IMR-90 (cell line): ENCODE measurements at regions not wholly inside any gene's neighbourhood (a gene's known extent, or its start where the extent isn't known, plus 50 kb on each side); places are given as distances from the start of the nearest gene placed in this dataset.

Experiments
- CEBPB ChIP-seq: IDR thresholded peaks from 2 replicates; pipeline ENCODE4 v1.6.1; 2012; ENCODE audit warnings: low read depth, low read length, improper control_type of control experiment
- MAFK ChIP-seq: IDR thresholded peaks from 2 replicates; pipeline ENCODE4 v1.6.1; 2012; ENCODE audit warnings: low read depth, low read length, improper control_type of control experiment
- MAZ ChIP-seq: IDR thresholded peaks from 2 replicates; pipeline ENCODE4 v1.6.1; 2012; ENCODE audit warnings: low read depth, mild to moderate bottlenecking, low read length, improper control_type of control experiment, moderate library complexity, borderline replicate concordance
- MXI1 ChIP-seq: IDR thresholded peaks from 2 replicates; pipeline ENCODE4 v1.6.1; 2012; ENCODE audit warnings: low read depth, mild to moderate bottlenecking, low read length, moderate library complexity, borderline replicate concordance
- NFE2L2 ChIP-seq: fragments of 150-350 bp; IDR thresholded peaks from 2 replicates; pipeline ENCODE4 v1.6.1; 2016; ENCODE audit warnings: low read depth, mild to moderate bottlenecking, low read length
- POLR2A ChIP-seq: IDR thresholded peaks from 2 replicates; pipeline ENCODE4 v1.6.1; 2012; ENCODE audit warnings: mild to moderate bottlenecking, low read depth, low read length
- RAD21 ChIP-seq: IDR thresholded peaks from 2 replicates; pipeline ENCODE4 v1.6.1; 2012; ENCODE audit warnings: low read length, improper control_type of control experiment
- RCOR1 ChIP-seq: IDR thresholded peaks from 2 replicates; pipeline ENCODE4 v1.6.1; 2012; ENCODE audit warnings: mild to moderate bottlenecking, low read length, improper control_type of control experiment; ENCODE audit not compliant: insufficient replicate concordance
- RFX5 ChIP-seq: IDR thresholded peaks from 2 replicates; pipeline ENCODE4 v1.8.0; 2012; ENCODE audit warnings: low read depth, mild to moderate bottlenecking, low read length, moderate library complexity
- SMC3 ChIP-seq: fragments of 150-350 bp; IDR thresholded peaks from 2 replicates; pipeline ENCODE4 v1.6.1; 2016; ENCODE audit warnings: low read depth, mild to moderate bottlenecking, antibody characterized with exemption, low read length, moderate library complexity
- TF ChIP-seq, protein P1 (sequence below): conservative IDR thresholded peaks from 2 replicates; pipeline ENCODE4 v1.5.1; 2012; ENCODE audit warnings: mild to moderate bottlenecking, low read depth, low read length, improper control_type of control experiment
- TF ChIP-seq, protein P2 (sequence below): fragments of 150-350 bp; IDR thresholded peaks from 2 replicates; pipeline ENCODE4 v1.6.1; 2016; ENCODE audit warnings: low read depth, mild to moderate bottlenecking, low read length, moderate library complexity, borderline replicate concordance
- TF ChIP-seq, protein P3 (sequence below): fragments of 150-350 bp; IDR thresholded peaks from 2 replicates; pipeline ENCODE4 v1.6.1; 2017; ENCODE audit warnings: mild to moderate bottlenecking, antibody characterized with exemption, low read length, low read depth

DNA sequence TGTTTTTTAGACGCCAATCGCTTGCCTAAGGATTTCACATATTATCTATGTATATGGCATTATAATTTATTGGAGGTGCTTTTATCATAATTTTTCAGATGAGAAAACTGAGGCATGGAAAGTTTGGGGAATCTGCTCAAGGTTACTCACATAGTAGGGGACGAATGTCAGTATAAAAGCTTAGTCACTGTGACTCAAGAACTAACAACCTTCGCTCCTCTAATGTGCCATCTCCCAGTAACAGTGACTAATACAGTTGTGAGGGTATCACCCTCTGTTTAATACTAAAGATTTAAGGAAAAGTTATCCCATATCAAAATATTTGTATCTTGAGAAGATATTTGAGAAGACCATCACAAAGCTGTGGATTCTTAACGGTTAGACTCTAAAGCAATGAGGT is 353.1 kb upstream of the SPOCK3 start:
- TF ChIP-seq, protein P1, sequence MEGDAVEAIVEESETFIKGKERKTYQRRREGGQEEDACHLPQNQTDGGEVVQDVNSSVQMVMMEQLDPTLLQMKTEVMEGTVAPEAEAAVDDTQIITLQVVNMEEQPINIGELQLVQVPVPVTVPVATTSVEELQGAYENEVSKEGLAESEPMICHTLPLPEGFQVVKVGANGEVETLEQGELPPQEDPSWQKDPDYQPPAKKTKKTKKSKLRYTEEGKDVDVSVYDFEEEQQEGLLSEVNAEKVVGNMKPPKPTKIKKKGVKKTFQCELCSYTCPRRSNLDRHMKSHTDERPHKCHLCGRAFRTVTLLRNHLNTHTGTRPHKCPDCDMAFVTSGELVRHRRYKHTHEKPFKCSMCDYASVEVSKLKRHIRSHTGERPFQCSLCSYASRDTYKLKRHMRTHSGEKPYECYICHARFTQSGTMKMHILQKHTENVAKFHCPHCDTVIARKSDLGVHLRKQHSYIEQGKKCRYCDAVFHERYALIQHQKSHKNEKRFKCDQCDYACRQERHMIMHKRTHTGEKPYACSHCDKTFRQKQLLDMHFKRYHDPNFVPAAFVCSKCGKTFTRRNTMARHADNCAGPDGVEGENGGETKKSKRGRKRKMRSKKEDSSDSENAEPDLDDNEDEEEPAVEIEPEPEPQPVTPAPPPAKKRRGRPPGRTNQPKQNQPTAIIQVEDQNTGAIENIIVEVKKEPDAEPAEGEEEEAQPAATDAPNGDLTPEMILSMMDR, result no peak
- TF ChIP-seq, protein P2, sequence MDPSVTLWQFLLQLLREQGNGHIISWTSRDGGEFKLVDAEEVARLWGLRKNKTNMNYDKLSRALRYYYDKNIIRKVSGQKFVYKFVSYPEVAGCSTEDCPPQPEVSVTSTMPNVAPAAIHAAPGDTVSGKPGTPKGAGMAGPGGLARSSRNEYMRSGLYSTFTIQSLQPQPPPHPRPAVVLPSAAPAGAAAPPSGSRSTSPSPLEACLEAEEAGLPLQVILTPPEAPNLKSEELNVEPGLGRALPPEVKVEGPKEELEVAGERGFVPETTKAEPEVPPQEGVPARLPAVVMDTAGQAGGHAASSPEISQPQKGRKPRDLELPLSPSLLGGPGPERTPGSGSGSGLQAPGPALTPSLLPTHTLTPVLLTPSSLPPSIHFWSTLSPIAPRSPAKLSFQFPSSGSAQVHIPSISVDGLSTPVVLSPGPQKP, result no peak
- TF ChIP-seq CEBPB (no peak), RFX5 (no peak), NFE2L2 (no peak), RCOR1 (no peak), POLR2A (no peak), SMC3 (no peak), MXI1 (no peak), MAFK (no peak), RAD21 (no peak), MAZ (no peak)
- TF ChIP-seq, protein P3, sequence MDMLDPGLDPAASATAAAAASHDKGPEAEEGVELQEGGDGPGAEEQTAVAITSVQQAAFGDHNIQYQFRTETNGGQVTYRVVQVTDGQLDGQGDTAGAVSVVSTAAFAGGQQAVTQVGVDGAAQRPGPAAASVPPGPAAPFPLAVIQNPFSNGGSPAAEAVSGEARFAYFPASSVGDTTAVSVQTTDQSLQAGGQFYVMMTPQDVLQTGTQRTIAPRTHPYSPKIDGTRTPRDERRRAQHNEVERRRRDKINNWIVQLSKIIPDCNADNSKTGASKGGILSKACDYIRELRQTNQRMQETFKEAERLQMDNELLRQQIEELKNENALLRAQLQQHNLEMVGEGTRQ, result no peak
